Activated CD4-positive, alpha-beta T cell treated with anti-CD3 and anti-CD28 coated beads for 36 hours (primary cell): ENCODE measurements at regions not wholly inside any gene's neighbourhood (a gene's known extent, or its start where the extent isn't known, plus 50 kb on each side); places are given as distances from the start of the nearest gene placed in this dataset.

Experiments
- ATAC-seq: fragments of 200-7000 bp; cut with Tn5 transposase; one replicate; pipeline ENCODE4 v1.10.0; 2021; ENCODE audit warnings: mild to moderate bottlenecking, moderate library complexity
- CTCF ChIA-PET: fragments of 350-600 bp; sonication (Branson Sonifier 250); formaldehyde crosslinking; loops from one replicate; lab custom pipeline; 2021; ENCODE audit warnings: antibody characterized with exemption; lab: Charles Lee
- POLR2A ChIA-PET: fragments of 350-600 bp; sonication (Branson Sonifier 250); formaldehyde crosslinking; loops from one replicate; lab custom pipeline; 2021; ENCODE audit warnings: antibody characterized with exemption, inconsistent platforms; lab: Charles Lee
- DNase-seq: peaks from one replicate; pipeline ENCODE4 v3.0.0-alpha.2; 2020
- H3K27ac Mint-ChIP-seq: one replicate; pipeline ENCODE4 v1.8.0; 2021; ENCODE audit warnings: mixed read lengths
- H3K27me3 Mint-ChIP-seq: one replicate; pipeline ENCODE4 v1.8.0; 2021; ENCODE audit warnings: mixed read lengths
- H3K36me3 Mint-ChIP-seq: one replicate; pipeline ENCODE4 v1.8.0; 2021; ENCODE audit warnings: low read depth, mixed read lengths
- H3K4me1 Mint-ChIP-seq: one replicate; pipeline ENCODE4 v1.8.0; 2021; ENCODE audit warnings: mixed read lengths
- H3K4me3 Mint-ChIP-seq: one replicate; pipeline ENCODE4 v1.8.0; 2021; ENCODE audit warnings: mild to moderate bottlenecking, moderate library complexity, mixed read lengths
- H3K9me3 Mint-ChIP-seq: one replicate; pipeline ENCODE4 v1.8.0; 2021; ENCODE audit warnings: low read depth, mixed read lengths
- intact Hi-C, 2 experiments: fragments of 100-400 bp; cut with DNase I in 1 of 2; cut with micrococcal nuclease in 1 of 2; formaldehyde crosslinking; loops; one replicate each; pipeline versions ENCODE4 v1.14.2 to v1.15.1; 2022 to 2024; cut with DNase I, micrococcal nuclease

DNA sequence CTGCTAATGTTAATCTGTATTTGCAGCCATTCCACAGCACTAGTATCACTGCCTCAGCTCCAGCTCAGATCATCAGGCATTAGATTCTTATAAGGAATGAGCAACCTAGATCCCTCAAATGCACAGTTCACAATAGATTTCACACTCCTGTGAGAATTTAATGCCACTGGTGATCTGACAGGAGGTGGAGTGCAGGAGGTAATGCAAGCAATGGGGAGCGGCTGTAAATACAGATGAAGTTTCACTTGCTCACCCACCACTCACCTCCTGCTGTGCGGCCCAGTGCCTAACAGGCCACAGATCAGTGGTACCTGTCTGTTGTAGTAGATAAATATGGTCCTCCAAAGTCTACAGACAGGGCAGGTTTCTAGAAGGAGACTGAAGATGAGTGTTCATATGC lies 97.7 kb upstream of the TMEFF2 start:
- Mint-ChIP-seq H3K9me3 (no peaks in the 10 kb centered on the region), H3K27ac (no peak overlapping the region), H3K4me3 (no peak overlapping the region), H3K27me3 (no peaks in the 10 kb centered on the region), H3K4me1 (no peaks in the 10 kb centered on the region), H3K36me3 (no peaks in the 10 kb centered on the region)
- intact Hi-C loops = no loop called here
- ATAC-seq (no peak), DNase-seq (no peak)
- CTCF ChIA-PET = no interaction called here
- POLR2A ChIA-PET = no interaction called here

DNA sequence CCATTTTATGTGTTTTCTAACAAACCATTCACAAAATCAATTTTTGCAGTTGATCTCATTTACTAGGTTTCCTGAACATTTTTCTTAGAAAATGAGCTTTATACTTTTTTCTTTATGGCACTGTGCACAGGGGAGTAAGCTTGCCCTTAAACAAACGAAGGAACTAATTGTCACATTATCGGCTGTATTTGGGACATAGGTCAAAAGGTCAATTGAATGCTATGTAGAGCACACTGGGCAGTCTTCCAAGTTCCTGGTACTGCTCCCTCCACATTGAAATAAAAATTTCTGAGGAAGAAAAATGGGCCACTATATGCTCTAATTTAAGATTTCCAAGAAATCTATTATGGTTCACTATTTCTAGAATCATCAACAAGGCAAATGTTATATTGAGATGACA lies 93.6 kb upstream of the TMEFF2 start:
- POLR2A ChIA-PET = no interaction called here
- DNase-seq (no peak), ATAC-seq (no peak)
- H3K4me3 Mint-ChIP-seq = no peak overlapping the region
- H3K4me1 Mint-ChIP-seq = no peaks in the 10 kb centered on the region
- no peaks in the 10 kb centered on the region for H3K9me3 Mint-ChIP-seq
- no peaks in the 10 kb centered on the region for H3K27me3 Mint-ChIP-seq
- intact Hi-C loops = loop anchor here in 1 of 2 experiments (10.0 kb wide), 1 partner anchor 733 kb away; no protein-coding TSS in a partner anchor
- H3K27ac Mint-ChIP-seq = no peak overlapping the region
- CTCF ChIA-PET = no interaction called here
- H3K36me3 Mint-ChIP-seq = no peaks in the 10 kb centered on the region

DNA sequence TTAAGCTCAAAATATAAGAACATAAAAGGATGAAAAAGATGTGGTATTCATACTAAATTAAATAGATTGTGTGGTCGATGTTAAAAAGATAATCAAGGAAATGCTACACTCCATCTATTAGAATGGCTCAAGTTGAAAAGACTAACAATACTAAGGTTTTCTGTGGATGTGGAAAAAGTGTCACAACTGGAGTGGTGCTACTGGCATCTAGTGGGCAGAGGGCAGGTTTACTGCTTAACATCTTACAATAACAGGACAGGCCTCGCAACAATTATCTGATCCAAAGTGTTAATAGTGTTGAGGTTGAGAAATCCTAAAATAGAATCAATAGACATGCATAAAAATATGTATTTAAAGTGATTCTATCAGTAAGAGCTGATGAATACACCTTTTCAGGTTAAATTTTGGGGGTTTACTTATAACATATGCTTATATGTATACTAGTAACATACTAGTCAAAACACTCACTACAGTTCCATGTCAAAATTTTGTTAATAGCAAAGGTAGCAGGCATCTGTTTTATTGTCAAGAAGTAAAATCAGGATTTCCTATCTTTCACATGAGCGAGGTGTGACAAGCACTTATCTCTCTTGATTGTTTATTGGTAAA lies 91.5 kb upstream of the TMEFF2 start:
- H3K27me3 Mint-ChIP-seq = peaks cover 2% of the 10 kb centered on the region
- CTCF ChIA-PET = no interaction called here

DNA sequence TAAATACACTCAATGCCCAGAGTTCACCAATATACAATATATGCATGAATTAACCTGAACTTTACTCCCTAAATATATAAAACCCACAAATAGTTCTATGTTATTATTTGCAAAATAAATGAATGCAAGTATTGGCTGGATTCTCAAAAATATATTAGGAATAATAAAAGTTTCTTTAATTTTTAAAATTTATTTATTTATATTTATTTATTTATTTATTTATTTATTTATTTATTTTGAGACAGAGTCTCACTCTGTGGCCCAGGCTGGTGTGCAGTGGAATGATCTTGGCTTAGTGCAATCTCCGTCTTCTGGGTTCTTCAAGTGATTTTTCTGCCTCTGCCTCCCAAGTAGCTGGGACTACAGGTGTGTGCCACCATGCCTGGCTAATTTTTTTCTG lies 88.7 kb upstream of the TMEFF2 start:
- Mint-ChIP-seq H3K4me1 (no peaks in the 10 kb centered on the region), H3K9me3 (peaks cover 2% of the 10 kb centered on the region), H3K27me3 (peaks cover 2% of the 10 kb centered on the region), H3K36me3 (no peaks in the 10 kb centered on the region), H3K27ac (no peak overlapping the region), H3K4me3 (no peak overlapping the region)
- no peak for DNase-seq
- ATAC-seq = no peak
- CTCF ChIA-PET = no interaction called here
- intact Hi-C loops = loop anchor here in 1 of 2 experiments (10.0 kb wide), 1 partner anchor 729 kb away; no protein-coding TSS in a partner anchor
- POLR2A ChIA-PET = no interaction called here

More for the DNA sequence above, 91.5 kb upstream of the TMEFF2 start:
- Mint-ChIP-seq H3K9me3 (peaks cover 2% of the 10 kb centered on the region), H3K4me1 (no peaks in the 10 kb centered on the region), H3K4me3 (no peak overlapping the region), H3K36me3 (no peaks in the 10 kb centered on the region), H3K27ac (no peak overlapping the region)
- peak; percentile 11 for DNase-seq
- POLR2A ChIA-PET = no interaction called here
- intact Hi-C loops = loop anchor here in 1 of 2 experiments (10.0 kb wide), 1 partner anchor 731 kb away; no protein-coding TSS in a partner anchor
- no peak for ATAC-seq

DNA sequence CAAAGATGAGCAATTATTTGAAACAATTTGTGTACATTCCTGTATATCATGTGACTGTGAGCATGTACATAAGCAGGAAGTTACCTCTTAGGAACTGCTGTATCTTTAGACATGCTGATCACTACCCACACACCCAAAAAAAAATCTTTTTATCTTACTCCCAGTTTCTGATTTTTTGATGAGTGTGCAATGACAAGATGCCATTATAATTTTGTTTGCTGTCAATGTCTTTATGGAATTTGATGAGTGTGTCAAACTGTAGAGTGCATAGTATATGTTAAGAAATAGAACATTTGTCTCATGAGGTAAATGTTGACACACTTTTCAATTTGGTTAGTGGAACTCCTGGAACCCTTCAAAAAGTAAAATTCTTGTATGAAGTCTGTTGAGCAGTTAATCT lies 84.0 kb upstream of the TMEFF2 start:
- intact Hi-C loops = no loop called here
- Mint-ChIP-seq H3K9me3 (peaks cover 5% of the 10 kb centered on the region), H3K36me3 (no peaks in the 10 kb centered on the region), H3K4me3 (no peak overlapping the region), H3K27ac (no peak overlapping the region), H3K4me1 (no peaks in the 10 kb centered on the region), H3K27me3 (peaks cover 2% of the 10 kb centered on the region)
- POLR2A ChIA-PET = no interaction called here
- ATAC-seq (no peak), DNase-seq (no peak)
- CTCF ChIA-PET = no interaction called here

DNA sequence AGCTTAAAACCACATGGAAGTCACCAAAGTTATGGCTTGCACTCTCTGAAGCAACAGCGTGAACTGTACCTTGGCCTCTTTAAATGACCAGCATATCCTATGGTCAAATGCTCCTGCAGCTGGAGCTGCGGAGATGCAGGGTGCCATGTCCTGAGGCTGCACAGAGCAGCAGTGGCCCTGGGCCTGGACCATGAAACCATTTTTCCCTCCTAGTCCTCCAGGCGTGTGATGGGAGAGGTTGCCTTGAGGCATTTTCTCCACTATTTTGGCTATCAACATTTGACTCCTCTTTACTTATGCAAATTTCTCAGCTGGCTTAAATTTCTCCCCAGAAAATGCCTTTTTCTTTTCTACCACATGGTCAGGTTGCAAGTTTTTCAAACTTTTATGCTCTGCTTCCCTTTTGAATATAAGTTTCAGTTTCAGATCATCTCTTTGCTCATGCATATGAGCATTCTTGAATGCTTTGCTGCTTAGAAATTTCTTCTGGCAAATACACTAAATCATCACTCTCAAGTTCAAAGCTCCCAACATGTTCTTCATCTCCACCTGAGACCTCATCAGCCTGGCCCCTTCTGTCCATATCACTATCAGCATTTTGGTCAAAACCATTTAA lies 82.9 kb upstream of the TMEFF2 start:
- no peaks in the 10 kb centered on the region for H3K36me3 Mint-ChIP-seq
- POLR2A ChIA-PET = no interaction called here
- H3K4me3 Mint-ChIP-seq = no peak overlapping the region
- H3K9me3 Mint-ChIP-seq = peaks cover 5% of the 10 kb centered on the region
- DNase-seq (no peak), ATAC-seq (no peak)
- intact Hi-C loops = no loop called here
- H3K4me1 Mint-ChIP-seq = no peaks in the 10 kb centered on the region
- H3K27ac Mint-ChIP-seq = no peak overlapping the region
- CTCF ChIA-PET = no interaction called here
- H3K27me3 Mint-ChIP-seq = peaks cover 2% of the 10 kb centered on the region

DNA sequence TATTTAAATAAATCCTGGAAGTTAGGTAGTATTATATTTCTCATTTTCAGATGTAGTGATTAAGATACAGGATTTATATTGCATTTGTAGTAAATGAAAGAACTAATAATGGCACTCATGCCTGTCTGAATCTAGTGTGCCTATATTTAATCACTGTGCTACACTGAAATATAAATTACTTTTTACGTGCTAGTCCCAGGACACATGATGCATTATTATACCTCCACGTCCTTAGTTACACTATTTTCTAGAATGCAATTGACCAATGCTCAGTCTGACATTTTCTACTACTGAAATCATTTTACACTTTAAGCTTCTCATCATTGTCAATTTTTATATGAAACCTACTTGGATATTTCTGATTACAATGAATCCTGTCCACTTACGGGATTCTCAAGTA lies 80.9 kb upstream of the TMEFF2 start:
- CTCF ChIA-PET = no interaction called here
- DNase-seq (no peak), ATAC-seq (no peak)
- Mint-ChIP-seq H3K36me3 (no peaks in the 10 kb centered on the region), H3K4me3 (no peak overlapping the region), H3K4me1 (no peaks in the 10 kb centered on the region), H3K27ac (no peak overlapping the region), H3K27me3 (no peaks in the 10 kb centered on the region), H3K9me3 (peaks cover 3% of the 10 kb centered on the region)
- POLR2A ChIA-PET = no interaction called here
- intact Hi-C loops = no loop called here

DNA sequence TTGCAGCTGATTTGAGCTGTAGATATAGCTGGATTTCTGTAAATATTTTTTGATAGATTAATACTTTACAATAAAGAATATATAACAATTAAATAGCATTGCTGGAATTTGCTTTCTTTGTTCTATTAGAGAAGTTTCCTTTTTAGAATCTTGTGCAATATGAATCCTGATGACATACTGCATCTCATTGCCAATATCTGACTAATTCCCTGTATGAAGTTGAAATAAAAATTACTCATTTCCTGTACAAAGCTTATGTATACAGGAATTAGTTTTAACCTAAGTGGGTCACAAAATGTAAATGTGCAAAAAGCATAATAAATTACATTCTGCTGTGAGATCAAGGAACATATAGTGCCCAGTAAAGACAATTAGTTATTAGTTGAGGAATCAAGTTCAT lies 72.8 kb upstream of the TMEFF2 start:
- Mint-ChIP-seq H3K27ac (no peak overlapping the region), H3K4me3 (no peak overlapping the region), H3K9me3 (no peaks in the 10 kb centered on the region), H3K36me3 (no peaks in the 10 kb centered on the region), H3K4me1 (no peaks in the 10 kb centered on the region), H3K27me3 (no peaks in the 10 kb centered on the region)
- no peak for DNase-seq
- intact Hi-C loops = no loop called here
- ChIA-PET POLR2A (no interaction called here), CTCF (no interaction called here)
- no peak for ATAC-seq

DNA sequence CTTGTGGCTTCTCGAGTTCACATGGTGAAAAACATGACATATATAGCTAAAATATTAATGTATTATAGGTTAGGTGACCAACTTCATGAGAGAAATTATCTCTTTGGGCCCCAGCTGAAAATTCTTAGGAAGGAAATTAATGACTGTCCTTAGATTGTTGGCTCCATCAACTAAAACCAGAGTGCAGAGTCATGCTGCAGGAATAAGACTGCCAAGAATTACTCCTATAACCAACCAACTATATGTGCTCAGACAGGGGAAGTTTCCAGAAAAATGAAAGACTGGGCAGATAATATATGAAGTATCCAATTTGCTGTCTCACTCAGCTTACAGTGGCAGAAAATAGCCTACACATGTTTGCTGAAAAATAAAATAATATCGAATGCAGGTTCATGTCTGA lies 71.0 kb upstream of the TMEFF2 start:
- intact Hi-C loops = no loop called here
- Mint-ChIP-seq H3K4me3 (no peak overlapping the region), H3K27me3 (no peaks in the 10 kb centered on the region)

DNA sequence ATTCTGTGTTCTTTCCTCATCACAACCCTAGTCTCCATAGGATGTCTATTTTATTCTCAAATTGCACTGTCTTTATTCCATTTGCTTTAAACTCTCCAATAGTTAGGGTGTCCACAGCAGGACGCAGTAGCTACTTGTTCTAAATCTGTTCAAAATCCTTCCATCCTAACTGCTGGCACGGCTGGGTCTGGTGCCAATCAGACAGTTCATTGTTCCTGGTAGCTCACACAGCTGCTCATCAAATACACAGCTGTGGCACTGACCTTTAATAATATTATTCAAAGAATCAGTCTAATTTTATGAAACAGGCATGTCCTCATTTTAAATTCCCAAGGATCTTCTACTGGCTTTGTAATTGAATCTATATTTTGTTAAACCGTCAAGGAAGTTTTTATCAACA lies 59.7 kb upstream of the TMEFF2 start:
- no peaks in the 10 kb centered on the region for H3K36me3 Mint-ChIP-seq
- ChIA-PET CTCF (interaction anchor here (0.6 kb wide), 1 partner anchor 407 kb away, joined by 3 read pairs; the partner anchor contains the start of gene CAVIN2), POLR2A (no interaction called here)
- ATAC-seq (no peak), DNase-seq (no peak)
- no peaks in the 10 kb centered on the region for H3K27me3 Mint-ChIP-seq
- no peak overlapping the region for H3K27ac Mint-ChIP-seq
- no peak overlapping the region for H3K4me3 Mint-ChIP-seq
- H3K4me1 Mint-ChIP-seq = no peaks in the 10 kb centered on the region
- H3K9me3 Mint-ChIP-seq = no peaks in the 10 kb centered on the region
- intact Hi-C loops = no loop called here

More for the DNA sequence above, 71.0 kb upstream of the TMEFF2 start:
- Mint-ChIP-seq H3K4me1 (no peaks in the 10 kb centered on the region), H3K9me3 (no peaks in the 10 kb centered on the region), H3K36me3 (no peaks in the 10 kb centered on the region), H3K27ac (no peak overlapping the region)
- CTCF ChIA-PET = no interaction called here
- DNase-seq (no peak), ATAC-seq (no peak)
- POLR2A ChIA-PET = no interaction called here

DNA sequence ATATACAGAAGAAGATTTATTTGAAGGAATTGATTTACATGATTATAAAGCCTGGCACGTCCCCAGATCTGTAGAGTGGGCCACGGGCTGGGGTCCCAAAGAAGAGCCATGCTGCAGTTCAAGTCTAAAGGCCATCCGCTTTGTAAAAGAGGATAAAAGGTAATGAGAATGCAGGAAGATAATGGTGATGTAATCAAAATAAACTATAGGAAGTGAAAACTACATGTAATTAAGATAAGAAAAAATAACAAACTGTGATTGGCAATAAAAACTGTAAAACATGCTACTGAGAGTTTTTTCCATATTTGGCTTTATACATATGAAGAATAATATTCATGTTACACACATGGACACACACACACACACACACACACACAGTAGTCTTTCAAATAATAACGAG lies 59.0 kb upstream of the TMEFF2 start:
- no peak for DNase-seq

DNA sequence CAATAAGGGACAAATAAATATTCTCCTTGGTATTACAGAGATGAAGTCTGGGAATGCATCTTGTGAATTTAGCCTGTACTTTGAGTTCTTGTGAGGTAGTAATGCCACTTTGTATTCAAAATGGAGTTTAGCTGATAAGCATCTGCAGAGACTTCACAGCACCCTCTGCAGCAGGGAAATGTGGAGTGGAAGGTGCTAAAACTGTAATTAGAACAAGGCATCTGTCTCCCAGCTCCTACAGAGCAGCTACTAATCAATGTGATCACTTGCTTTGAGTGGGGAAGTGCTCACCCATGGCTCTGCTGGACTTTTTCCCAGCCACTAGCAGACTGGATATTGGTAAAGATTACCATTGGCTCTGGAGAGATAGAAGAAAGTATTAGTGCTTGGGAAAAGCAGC lies 56.2 kb upstream of the TMEFF2 start:
- H3K36me3 Mint-ChIP-seq = no peaks in the 10 kb centered on the region
- no peaks in the 10 kb centered on the region for H3K4me1 Mint-ChIP-seq
- H3K4me3 Mint-ChIP-seq = no peak overlapping the region
- no peak overlapping the region for H3K27ac Mint-ChIP-seq
- intact Hi-C loops = no loop called here
- DNase-seq = no peak
- no peak for ATAC-seq
- ChIA-PET POLR2A (no interaction called here), CTCF (no interaction called here)
- H3K27me3 Mint-ChIP-seq = peaks cover 6% of the 10 kb centered on the region
- H3K9me3 Mint-ChIP-seq = peaks cover 2% of the 10 kb centered on the region

More for the DNA sequence above, 59.0 kb upstream of the TMEFF2 start:
- no peaks in the 10 kb centered on the region for H3K4me1 Mint-ChIP-seq
- no peaks in the 10 kb centered on the region for H3K36me3 Mint-ChIP-seq
- ATAC-seq = no peak
- peaks cover 3% of the 10 kb centered on the region for H3K27me3 Mint-ChIP-seq
- H3K27ac Mint-ChIP-seq = no peak overlapping the region
- ChIA-PET POLR2A (no interaction called here), CTCF (no interaction called here)
- H3K9me3 Mint-ChIP-seq = no peaks in the 10 kb centered on the region
- H3K4me3 Mint-ChIP-seq = no peak overlapping the region
- intact Hi-C loops = no loop called here
